IPS DF 6.9 (cell line): ENCODE measurements at regions not wholly inside any gene's neighbourhood (a gene's known extent, or its start where the extent isn't known, plus 50 kb on each side); places are given as distances from the start of the nearest gene placed in this dataset.

Experiments
- DNase-seq: peaks from one replicate; pipeline ENCODE4 v3.0.0-alpha.2; 2013; ENCODE audit warnings: low read depth, low spot score
- H3K27ac ChIP-seq: one replicate; pipeline ENCODE4 v1.5.1; 2013; ENCODE audit warnings: low read length, control low read depth
- H3K27me3 ChIP-seq: 2 replicates; pipeline ENCODE4 v1.6.1; 2013; ENCODE audit warnings: mild to moderate bottlenecking, low read length; ENCODE audit not compliant: control insufficient read depth, insufficient read depth
- H3K36me3 ChIP-seq: 2 replicates; pipeline ENCODE4 v1.6.1; 2013; ENCODE audit warnings: low read length; ENCODE audit not compliant: control insufficient read depth, insufficient read depth
- H3K4me1 ChIP-seq: 2 replicates; pipeline ENCODE4 v1.6.1; 2013; ENCODE audit warnings: low read length; ENCODE audit not compliant: control insufficient read depth, insufficient read depth
- H3K4me3 ChIP-seq: 2 replicates; pipeline ENCODE4 v1.5.1; 2013; ENCODE audit warnings: mild to moderate bottlenecking, low read length
- H3K9me3 ChIP-seq: 2 replicates; pipeline ENCODE4 v1.6.1; 2013; ENCODE audit warnings: low read length, inconsistent platforms; ENCODE audit not compliant: control insufficient read depth, insufficient read depth
- WGBS: extraction: QIAGEN DNeasy Blood & Tissue Kit; methylation state at CpG from one replicate; pipeline ENCODE4 v1.1.7; 2013; ENCODE audit warnings: mixed read lengths, missing lambda C conversion rate; ENCODE audit not compliant: insufficient read length, insufficient coverage; 5-methylcytosine and 5-hydroxymethylcytosine counted together

DNA sequence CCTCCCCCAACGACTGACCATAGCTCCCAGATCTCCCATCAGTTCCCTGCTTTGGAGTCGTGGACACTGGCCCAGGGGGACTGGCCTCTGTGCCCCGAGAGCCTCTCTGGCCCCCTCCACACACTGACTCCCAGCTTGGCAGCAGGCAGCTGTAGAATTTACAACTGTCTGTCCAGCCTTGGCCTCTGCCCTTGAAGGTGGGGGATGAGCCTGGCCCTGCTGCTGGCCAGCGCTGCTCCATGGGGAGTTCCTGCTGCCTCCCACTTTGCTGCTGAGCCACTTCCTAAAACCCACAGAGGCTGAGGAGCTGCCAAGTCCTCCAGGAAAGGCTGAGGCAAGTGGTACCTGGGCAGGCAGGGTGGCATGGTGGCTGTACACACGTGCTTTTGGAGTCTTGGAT lies 147.1 kb downstream of the WDR11 start:
- Histone ChIP-seq H3K27me3 (no peaks in the 10 kb centered on the region), H3K27ac (no peak overlapping the region), H3K4me3 (no peak overlapping the region), H3K4me1 (no peaks in the 10 kb centered on the region), H3K9me3 (no peaks in the 10 kb centered on the region), H3K36me3 (no peaks in the 10 kb centered on the region)
- no CpG with 5 or more reads among the region's 5 CpGs for WGBS
- no peak for DNase-seq

DNA sequence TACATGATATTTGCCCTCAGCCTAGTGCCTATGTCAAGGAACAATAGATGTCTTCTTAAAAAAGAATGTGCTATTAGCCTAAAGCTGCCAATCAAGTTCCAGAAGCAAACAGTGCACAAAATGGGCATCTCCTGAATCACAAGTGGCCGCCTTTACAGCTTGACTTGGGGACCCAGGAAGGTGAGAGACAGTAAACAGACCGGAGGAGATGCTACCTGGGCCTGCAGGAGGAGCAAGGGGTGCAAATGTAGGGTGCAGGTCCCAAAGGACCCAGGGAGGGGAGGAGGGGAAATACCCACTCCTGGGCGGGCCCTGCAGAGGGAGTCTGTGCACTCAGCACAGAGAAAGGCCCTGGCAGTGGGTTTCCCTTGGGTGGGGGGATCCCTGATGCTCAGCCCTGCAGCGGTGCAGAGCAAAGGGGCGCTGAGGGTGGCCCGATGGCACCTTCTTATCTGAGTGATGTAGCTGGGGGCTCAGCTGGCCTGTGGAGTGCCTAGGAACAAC lies 147.7 kb downstream of the WDR11 start:
- DNase-seq = no peak
- no CpG with 5 or more reads among the region's 6 CpGs for WGBS

GRCh38 chr10:120999868-121000267 lies 148.7 kb downstream of the WDR11 start:
- no peak for DNase-seq
- Histone ChIP-seq H3K4me3 (no peak overlapping the region), H3K27me3 (no peaks in the 10 kb centered on the region), H3K27ac (no peak overlapping the region), H3K4me1 (no peaks in the 10 kb centered on the region), H3K9me3 (no peaks in the 10 kb centered on the region), H3K36me3 (no peaks in the 10 kb centered on the region)
- WGBS = no CpG with 5 or more reads among the region's 6 CpGs

More for the DNA sequence above, 147.7 kb downstream of the WDR11 start:
- Histone ChIP-seq H3K36me3 (no peaks in the 10 kb centered on the region), H3K27ac (no peak overlapping the region), H3K9me3 (no peaks in the 10 kb centered on the region), H3K27me3 (no peaks in the 10 kb centered on the region), H3K4me1 (no peaks in the 10 kb centered on the region), H3K4me3 (no peak overlapping the region)

DNA sequence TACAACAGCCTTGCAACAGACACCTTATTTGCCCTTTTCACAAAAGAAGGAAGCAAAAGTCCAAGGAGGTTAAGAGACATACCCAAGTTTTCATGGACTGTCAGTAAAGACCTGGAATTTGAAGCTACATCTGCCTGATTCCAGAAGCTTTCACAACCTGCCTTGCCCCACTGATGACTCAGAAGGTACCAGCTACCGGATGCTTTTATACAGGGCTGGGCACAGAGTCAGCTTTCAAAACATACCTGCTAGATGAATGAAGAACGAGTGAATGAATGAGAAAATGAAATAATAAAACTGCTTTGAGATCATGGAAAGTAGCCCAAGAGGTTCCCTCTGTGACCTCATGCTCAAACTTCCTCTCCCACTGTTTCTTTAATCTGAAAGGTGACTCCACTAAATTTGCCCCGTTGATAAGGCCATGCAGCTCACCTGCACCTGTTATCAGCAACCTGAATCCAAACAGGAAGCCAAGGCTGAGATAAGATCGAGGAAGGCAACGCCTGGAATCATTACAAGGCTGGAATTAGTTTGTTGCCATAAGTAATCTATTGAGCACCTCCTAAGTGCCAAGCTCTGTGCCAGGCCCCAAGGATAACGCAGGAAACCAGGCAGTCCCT lies 151.5 kb downstream of the WDR11 start:
- Histone ChIP-seq H3K27ac (no peak overlapping the region), H3K27me3 (no peaks in the 10 kb centered on the region), H3K4me3 (no peak overlapping the region), H3K36me3 (no peaks in the 10 kb centered on the region), H3K9me3 (no peaks in the 10 kb centered on the region), H3K4me1 (no peaks in the 10 kb centered on the region)
- DNase-seq = no peak
- WGBS = no CpG with 5 or more reads among the region's 6 CpGs

DNA sequence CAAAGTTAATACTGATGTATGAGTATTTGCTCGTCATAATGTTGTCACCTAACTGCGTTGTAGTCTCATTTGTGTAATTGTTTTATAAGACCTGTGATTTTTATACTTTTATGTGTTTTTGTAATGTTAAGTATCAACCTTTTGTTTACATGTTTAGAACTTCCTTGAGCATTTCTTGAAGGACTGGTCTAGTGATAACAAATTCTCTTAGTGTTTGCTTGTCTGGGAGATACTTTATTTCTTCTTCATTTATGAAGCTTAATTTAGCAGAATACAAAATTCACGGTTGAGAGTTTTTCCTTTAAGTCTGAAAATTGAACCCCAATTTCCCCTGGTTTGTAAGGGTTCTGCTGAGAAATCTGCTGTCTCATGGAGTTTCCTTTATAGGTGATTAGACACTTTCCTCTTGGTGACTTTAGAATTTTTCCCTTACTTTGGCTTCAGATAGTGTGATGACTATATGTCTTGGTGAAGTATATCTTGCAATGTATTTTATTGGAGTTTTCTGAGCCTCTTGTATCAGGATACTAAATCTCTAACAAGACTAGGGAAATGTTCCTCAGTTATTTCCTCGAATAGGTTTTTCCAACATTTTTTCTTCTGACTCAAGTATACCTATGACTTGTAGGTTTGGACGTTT lies 154.9 kb downstream of the WDR11 start:
- H3K4me3 ChIP-seq = no peak overlapping the region
- no CpG with 5 or more reads among the region's 5 CpGs for WGBS
- no peaks in the 10 kb centered on the region for H3K4me1 ChIP-seq
- DNase-seq = no peak
- no peaks in the 10 kb centered on the region for H3K9me3 ChIP-seq
- H3K27me3 ChIP-seq = no peaks in the 10 kb centered on the region
- no peak overlapping the region for H3K27ac ChIP-seq
- H3K36me3 ChIP-seq = no peaks in the 10 kb centered on the region

DNA sequence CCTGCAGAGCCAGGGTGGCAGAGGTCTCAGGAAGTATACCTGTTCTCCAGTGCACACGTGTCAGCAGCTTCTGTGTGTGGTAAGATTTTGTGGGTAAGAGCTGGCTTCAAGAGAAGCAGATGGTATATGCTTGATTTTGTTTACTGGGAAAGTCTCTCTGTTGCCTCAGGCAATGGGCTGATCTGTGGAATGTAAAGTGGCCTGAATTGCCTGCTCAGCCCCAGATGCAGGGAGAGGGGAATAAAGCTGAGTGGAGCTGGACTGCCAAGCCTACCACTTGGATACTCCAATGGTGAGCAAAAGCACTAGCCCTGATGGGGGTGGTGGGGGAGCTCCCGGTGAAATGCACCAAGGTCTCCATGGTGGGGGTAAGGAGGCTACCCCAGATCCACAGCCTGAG lies 156.1 kb downstream of the WDR11 start:
- Histone ChIP-seq H3K27me3 (no peaks in the 10 kb centered on the region), H3K9me3 (no peaks in the 10 kb centered on the region), H3K4me1 (no peaks in the 10 kb centered on the region), H3K27ac (no peak overlapping the region), H3K4me3 (no peak overlapping the region), H3K36me3 (no peaks in the 10 kb centered on the region)
- no peak for DNase-seq
- WGBS = no CpG with 5 or more reads among the region's 2 CpGs

- Histone ChIP-seq H3K9me3 (no peaks in the 10 kb centered on the region), H3K27ac (no peak overlapping the region), H3K36me3 (no peaks in the 10 kb centered on the region), H3K4me3 (no peak overlapping the region), H3K27me3 (no peaks in the 10 kb centered on the region), H3K4me1 (no peaks in the 10 kb centered on the region)
- no peak for DNase-seq
- no CpG with 5 or more reads among the region's 3 CpGs for WGBS
These were observed 164.8 kb downstream of the WDR11 start for GRCh38 chr10:121015916-121016315.

DNA sequence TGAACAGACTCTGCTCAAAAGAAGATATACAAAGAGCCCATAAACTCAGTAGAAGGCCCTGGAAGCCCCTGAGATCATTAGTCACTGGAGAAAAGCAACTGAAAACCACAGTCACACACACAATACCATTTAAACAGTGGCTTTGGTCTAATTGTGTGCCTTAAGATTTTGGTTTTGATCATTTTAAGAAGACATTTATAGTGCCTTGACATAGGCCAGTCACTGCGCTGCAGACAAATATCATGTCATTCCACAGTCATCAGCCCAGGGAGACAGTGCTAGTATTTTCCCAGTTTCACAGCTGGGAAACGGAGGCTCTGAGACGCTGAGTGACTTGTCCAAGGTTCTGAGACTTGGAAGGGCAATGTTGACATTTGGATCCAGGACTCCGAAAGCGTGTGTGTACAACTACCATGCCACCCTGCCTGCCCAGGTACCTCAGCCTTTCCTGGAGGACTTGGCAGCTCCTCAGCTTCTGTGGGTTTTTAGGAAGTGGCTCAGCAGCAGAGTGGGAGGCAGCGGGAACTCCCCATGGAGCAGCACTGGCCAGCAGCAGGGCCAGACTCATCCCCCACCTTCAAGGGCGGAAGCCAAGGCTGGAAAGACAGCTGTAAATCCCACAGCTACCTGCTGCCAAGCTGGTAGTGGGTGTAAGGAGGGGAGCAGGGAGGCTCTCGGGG lies 173.9 kb downstream of the WDR11 start:
- no CpG with 5 or more reads among the region's 8 CpGs for WGBS
- no peaks in the 10 kb centered on the region for H3K36me3 ChIP-seq
- no peaks in the 10 kb centered on the region for H3K27me3 ChIP-seq
- H3K27ac ChIP-seq = no peak overlapping the region
- DNase-seq = no peak
- H3K4me3 ChIP-seq = no peak overlapping the region
- no peaks in the 10 kb centered on the region for H3K9me3 ChIP-seq
- H3K4me1 ChIP-seq = no peaks in the 10 kb centered on the region

GRCh38 chr10:121025731-121026130 lies 174.6 kb downstream of the WDR11 start:
- no peak overlapping the region for H3K4me3 ChIP-seq
- no peaks in the 10 kb centered on the region for H3K9me3 ChIP-seq
- WGBS = no CpG with 5 or more reads among the region's 3 CpGs
- DNase-seq = no peak
- H3K4me1 ChIP-seq = no peaks in the 10 kb centered on the region
- H3K27me3 ChIP-seq = no peaks in the 10 kb centered on the region
- H3K27ac ChIP-seq = no peak overlapping the region
- H3K36me3 ChIP-seq = no peaks in the 10 kb centered on the region

- H3K4me3 ChIP-seq = no peak overlapping the region
- no peak overlapping the region for H3K27ac ChIP-seq
- H3K27me3 ChIP-seq = no peaks in the 10 kb centered on the region
- no CpG with 5 or more reads among the region's 4 CpGs for WGBS
- no peaks in the 10 kb centered on the region for H3K4me1 ChIP-seq
- no peak for DNase-seq
- H3K9me3 ChIP-seq = no peaks in the 10 kb centered on the region
- H3K36me3 ChIP-seq = no peaks in the 10 kb centered on the region
These were observed 176.2 kb downstream of the WDR11 start for GRCh38 chr10:121027371-121027770.
